SK-N-SH (cell line): ENCODE measurements at regions not wholly inside any gene's neighbourhood (a gene's known extent, or its start where the extent isn't known, plus 50 kb on each side); places are given as distances from the start of the nearest gene placed in this dataset.

ENCODE experiments used
- CTCF ChIA-PET: fragments of 300-600, 350-600 bp; formaldehyde crosslinking; extraction: SDS; loops from one replicate; lab custom pipeline; 2021; lab: Yijun Ruan, JAX
- POLR2A ChIA-PET: fragments of 350-600 bp; sonication (Branson Sonifier 250); formaldehyde crosslinking; extraction: SDS; loops from one replicate; lab custom pipeline; 2020; ENCODE audit warnings: antibody characterized with exemption, inconsistent platforms; lab: Yijun Ruan, JAX
- DNase-seq: peaks from one replicate; pipeline ENCODE4 v3.0.0; 2012
- H2AFZ ChIP-seq: fragments of 200-600 bp; sonication (generic); 2 replicates; pipeline ENCODE4 v1.8.1; 2016; ENCODE audit warnings: antibody characterized with exemption, mild to moderate bottlenecking, low read depth
- H3F3A ChIP-seq: fragments of 200-600 bp; sonication (generic); replicated peaks from 2 replicates; pipeline ENCODE3; 2016; ENCODE audit warnings: antibody characterized with exemption, mild to moderate bottlenecking; ENCODE audit not compliant: insufficient read depth
- H3K27ac ChIP-seq, 2 experiments: fragments of 200-500 bp in 1 of 2; fragments of 200-600 bp in 1 of 2; sonication (Bioruptor generic) in 1 of 2; sonication (generic), shearing (Covaris generic) in 1 of 2; 2 replicates each; pipeline versions ENCODE4 v1.5.1 to v1.6.1; 2014 to 2016; ENCODE audit warnings: low read depth in 2 of 2, inconsistent platforms in 1 of 2, low read length in 1 of 2, mild to moderate bottlenecking in 1 of 2, mixed read lengths in 1 of 2
- H3K27me3 ChIP-seq: fragments of 200-600 bp; sonication (generic), shearing (Covaris generic); 2 replicates; pipeline ENCODE4 v1.6.1; 2016; ENCODE audit warnings: mixed run types; ENCODE audit not compliant: insufficient read depth
- H3K36me3 ChIP-seq, 2 experiments: fragments of 200-500 bp in 1 of 2; fragments of 200-600 bp in 1 of 2; sonication (Bioruptor generic) in 1 of 2; sonication (generic) in 1 of 2; replicated peaks in 1 of 2; 2 replicates each; pipeline versions ENCODE3 to v1.5.1; 2014 to 2016; ENCODE audit warnings: low read length in 1 of 2, mild to moderate bottlenecking in 1 of 2; ENCODE audit not compliant: insufficient read depth in 2 of 2, control insufficient read depth in 1 of 2
- H3K4me1 ChIP-seq, 2 experiments: fragments of 200-500 bp in 1 of 2; fragments of 200-600 bp in 1 of 2; sonication (Bioruptor generic) in 1 of 2; sonication (generic), shearing (Covaris generic) in 1 of 2; 2 replicates each; pipeline versions ENCODE4 v1.5.1 to v1.6.1; 2014 to 2016; ENCODE audit warnings: low read depth in 1 of 2, low read length in 1 of 2, mixed run types in 1 of 2; ENCODE audit not compliant: insufficient read depth in 2 of 2, control insufficient read depth in 1 of 2
- H3K4me2 ChIP-seq: fragments of 200-600 bp; sonication (generic), shearing (Covaris generic); 2 replicates; pipeline ENCODE4 v1.6.1; 2017; ENCODE audit warnings: mixed run types
- H3K4me3 ChIP-seq, 2 experiments: fragments of 200-500 bp in 1 of 2; fragments of 200-600 bp in 1 of 2; sonication (Bioruptor generic) in 1 of 2; sonication (generic), shearing (Covaris generic) in 1 of 2; 2 replicates each; pipeline versions ENCODE4 v1.5.1 to v1.8.1; 2014 to 2016; ENCODE audit warnings: low read depth in 2 of 2, inconsistent platforms in 1 of 2, low read length in 1 of 2, mild to moderate bottlenecking in 1 of 2, mixed read lengths in 1 of 2, moderate library complexity in 1 of 2
- H3K79me2 ChIP-seq: fragments of 200-600 bp; sonication (generic); 2 replicates; pipeline ENCODE4 v1.8.1; 2017; ENCODE audit warnings: mild to moderate bottlenecking; ENCODE audit not compliant: insufficient read depth
- H3K9ac ChIP-seq: fragments of 200-600 bp; sonication (generic); 2 replicates; pipeline ENCODE4 v1.6.1; 2017; ENCODE audit warnings: mixed run types
- H3K9me2 ChIP-seq: fragments of 200-600 bp; sonication (generic); 2 replicates; pipeline ENCODE4 v1.6.1; 2017; ENCODE audit warnings: mixed run types
- H3K9me3 ChIP-seq: fragments of 200-600 bp; sonication (generic); 2 replicates; pipeline ENCODE4 v1.6.1; 2017; ENCODE audit warnings: mixed run types, mild to moderate bottlenecking, moderate library complexity
- H4K20me1 ChIP-seq: fragments of 200-600 bp; sonication (generic); 2 replicates; pipeline ENCODE4 v1.6.1; 2017; ENCODE audit warnings: mild to moderate bottlenecking, mixed run types; ENCODE audit not compliant: insufficient read depth
- ELF1 ChIP-seq: IDR thresholded peaks from 2 replicates; pipeline ENCODE4 v1.4.0; 2012
- EZH2phosphoT487 ChIP-seq: fragments of 200-600 bp; sonication (generic); IDR thresholded peaks from 2 replicates; pipeline ENCODE4 v1.6.1; 2017; ENCODE audit warnings: low read depth, mixed run types, mild to moderate bottlenecking, antibody characterized with exemption, moderate library complexity, borderline replicate concordance
- FOSL2 ChIP-seq: IDR thresholded peaks from 2 replicates; pipeline ENCODE4 v1.4.0; 2012; ENCODE audit warnings: low read depth, mild to moderate bottlenecking, moderate library complexity, borderline replicate concordance
- FOXM1 ChIP-seq: IDR thresholded peaks from 2 replicates; pipeline ENCODE4 v1.4.0; 2012; ENCODE audit warnings: low read depth, mild to moderate bottlenecking
- GABPA ChIP-seq: IDR thresholded peaks from 2 replicates; pipeline ENCODE4 v1.4.0; 2012; ENCODE audit warnings: low read depth, mild to moderate bottlenecking
- MAX ChIP-seq: IDR thresholded peaks from 2 replicates; pipeline ENCODE4 v1.4.0; 2012; ENCODE audit warnings: low read depth
- MEF2A ChIP-seq: IDR thresholded peaks from 2 replicates; pipeline ENCODE4 v1.4.0; 2012; ENCODE audit warnings: low read depth, borderline replicate concordance
- MXI1 ChIP-seq: IDR thresholded peaks from 2 replicates; pipeline ENCODE4 v1.6.1; 2012; ENCODE audit warnings: mild to moderate bottlenecking, low read depth, low read length, improper control_type of control experiment
- NFIC ChIP-seq: IDR thresholded peaks from 2 replicates; pipeline ENCODE4 v1.4.0; 2012; ENCODE audit warnings: borderline replicate concordance
- PBX3 ChIP-seq: IDR thresholded peaks from 2 replicates; pipeline ENCODE4; 2012
- RFX5 ChIP-seq: IDR thresholded peaks from 2 replicates; pipeline ENCODE4 v1.6.1; 2012; ENCODE audit warnings: mild to moderate bottlenecking, improper control_type of control experiment, low read length
- RXRA ChIP-seq: IDR thresholded peaks from 2 replicates; pipeline ENCODE4 v1.4.0; 2012; ENCODE audit warnings: low read depth, mild to moderate bottlenecking, borderline replicate concordance
- SIN3A ChIP-seq: IDR thresholded peaks from 2 replicates; pipeline ENCODE4 v1.6.1; 2012; ENCODE audit warnings: low read depth, mild to moderate bottlenecking, low read length, moderate library complexity, borderline replicate concordance
- SMC3 ChIP-seq: IDR thresholded peaks from 2 replicates; pipeline ENCODE4 v1.6.1; 2012; ENCODE audit warnings: low read depth, low read length, improper control_type of control experiment
- TCF12 ChIP-seq: IDR thresholded peaks from 2 replicates; pipeline ENCODE4 v1.4.0; 2012
- TEAD4 ChIP-seq: IDR thresholded peaks from 2 replicates; pipeline ENCODE4 v1.4.0; 2012; ENCODE audit warnings: mild to moderate bottlenecking, borderline replicate concordance; ENCODE audit not compliant: insufficient read depth
- YY1 ChIP-seq: IDR thresholded peaks from 2 replicates; pipeline ENCODE4 v1.4.0; 2012; ENCODE audit warnings: low read depth, mild to moderate bottlenecking
- WGBS: methylation state at CpG from one replicate; pipeline ENCODE4 v1.1.6; 2017; ENCODE audit warnings: low lambda C conversion rate; 5-methylcytosine and 5-hydroxymethylcytosine counted together

DNA sequence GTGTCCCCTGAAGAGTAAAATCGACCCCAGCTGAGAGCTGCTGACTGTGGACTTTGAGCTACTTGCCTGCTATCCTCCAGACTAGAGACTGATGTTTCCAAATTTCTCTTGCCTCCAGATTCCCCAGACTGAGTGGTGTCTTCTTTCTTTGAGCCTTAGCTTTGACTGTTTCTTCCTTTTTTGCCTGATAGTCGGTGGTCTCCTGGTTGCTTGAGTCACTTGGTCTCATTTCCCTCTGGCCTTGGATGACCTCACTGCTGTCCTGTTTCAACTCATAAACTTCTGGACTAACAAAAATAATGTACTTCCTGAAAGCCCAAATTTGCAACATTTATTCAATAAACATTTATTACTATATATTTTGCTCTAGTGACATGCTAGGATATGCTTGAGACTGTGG is 52.9 kb upstream of the DIPK1A start:
- H3K27me3 ChIP-seq, result peaks cover 6% of the 10 kb centered on the region; the same call in 1 of the 2 replicates
- 19% methylated on average over 2 of the region's 2 CpGs for WGBS
- H3K4me1 ChIP-seq, result peaks cover 0 to 33% of the 10 kb centered on the region in 2 experiments; a peak in 2 of 4 replicates
- no peak overlapping the region for H2AFZ ChIP-seq
- H3K36me3 ChIP-seq, result no peaks in the 10 kb centered on the region
- H3K9me3 ChIP-seq, result no peaks in the 10 kb centered on the region
- no peak overlapping the region for H3K27ac ChIP-seq
- CTCF ChIA-PET, result interaction anchor here (1.2 to 3.4 kb wide), 5 partner anchors 10 to 156 kb away, joined by 3 to 15 read pairs (median 5); no protein-coding TSS in a partner anchor
- POLR2A ChIA-PET, result no interaction called here
- no peak for DNase-seq
- no peaks in the 10 kb centered on the region for H3K9me2 ChIP-seq
- no peak overlapping the region for H3K4me2 ChIP-seq
- H4K20me1 ChIP-seq, result no peaks in the 10 kb centered on the region
- no peaks in the 10 kb centered on the region for H3K79me2 ChIP-seq
- TF ChIP-seq SMC3 (no peak), SIN3A (no peak), MXI1 (no peak), MAX (no peak), ELF1 (no peak), TCF12 (no peak), TEAD4 (no peak), NFIC (no peak), YY1 (no peak), RXRA (no peak), GABPA (no peak), FOXM1 (no peak), RFX5 (no peak)
- TF ChIP-seq, all 33 proteins: peak for 0
- Histone ChIP-seq H3K9ac (no peak overlapping the region), H3F3A (peaks cover 4% of the 10 kb centered on the region), H3K4me3 (no peak overlapping the region)

DNA sequence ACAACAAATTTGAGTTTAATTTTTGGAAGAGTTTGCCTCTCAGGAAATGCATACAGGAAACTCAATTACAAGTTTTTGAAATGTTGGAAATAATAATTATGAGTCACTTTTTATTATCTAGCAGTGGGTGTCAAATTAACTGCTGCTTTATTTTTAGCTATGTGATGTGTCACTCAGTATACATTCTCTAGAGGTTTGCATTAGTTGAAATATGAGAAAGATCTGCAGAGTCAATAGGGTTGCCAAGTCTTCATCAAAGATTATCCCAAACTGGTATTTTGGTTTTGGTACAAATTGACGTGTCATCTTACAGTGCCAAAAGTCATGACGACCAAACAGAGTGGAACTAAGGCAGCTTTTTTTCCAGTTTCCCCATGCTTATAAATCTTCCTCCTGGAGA is 54.3 kb upstream of the DIPK1A start:
- ChIA-PET POLR2A (no interaction called here), CTCF (interaction anchor here (0.9 to 2.3 kb wide), 5 partner anchors 9 to 156 kb away, joined by 3 to 10 read pairs (median 4); no protein-coding TSS in a partner anchor)
- Histone ChIP-seq H2AFZ (peak overlapping the region; percentile 42; the same call in 1 of the 2 replicates), H3K9me2 (no peaks in the 10 kb centered on the region), H3K4me3 (no peak overlapping the region), H3K4me1 (peaks cover 0 to 33% of the 10 kb centered on the region in 2 experiments; a peak in 2 of 4 replicates), H3F3A (peaks cover 4% of the 10 kb centered on the region), H3K36me3 (no peaks in the 10 kb centered on the region), H3K9me3 (no peaks in the 10 kb centered on the region), H3K27me3 (peaks cover 16% of the 10 kb centered on the region; the same call in 1 of the 2 replicates), H3K79me2 (no peaks in the 10 kb centered on the region), H3K27ac (peak overlapping the region in 1 of 2 experiments; percentile 18; a peak in 1 of 4 replicates), H3K4me2 (peak overlapping the region; percentile 5; the same call in 1 of the 2 replicates), H3K9ac (no peak overlapping the region), H4K20me1 (no peaks in the 10 kb centered on the region)
- peak; percentile 10; the same call in 1 of the 2 replicates for TF ChIP-seq NFIC
- TF ChIP-seq PBX3, result 0 out of 2 replicates have a peak, but pooled peaks have one; percentile 20
- TF ChIP-seq SIN3A, result no peak
- no peak for TF ChIP-seq EZH2phosphoT487
- TF ChIP-seq TEAD4, result peak; percentile 22; the same call in 1 of the 2 replicates
- TF ChIP-seq FOSL2, result peak; percentile 56; the same call in 1 of the 2 replicates
- 0 out of 2 replicates have a peak, but pooled peaks have one; percentile 56 for TF ChIP-seq MEF2A
- WGBS, result 64% methylated on average over 2 of the region's 2 CpGs
- no peak for DNase-seq
